ENCODE measurements at regions not wholly inside any gene's neighbourhood (a gene's known extent, or its start where the extent isn't known, plus 50 kb on each side); places are given as distances from the start of the nearest gene placed in this dataset.
"Not testable (repeated sequence)": the region's sequence is repeated elsewhere in the genome, so short reads cannot be mapped to it uniquely, and the experiment has no call there.

DNA sequence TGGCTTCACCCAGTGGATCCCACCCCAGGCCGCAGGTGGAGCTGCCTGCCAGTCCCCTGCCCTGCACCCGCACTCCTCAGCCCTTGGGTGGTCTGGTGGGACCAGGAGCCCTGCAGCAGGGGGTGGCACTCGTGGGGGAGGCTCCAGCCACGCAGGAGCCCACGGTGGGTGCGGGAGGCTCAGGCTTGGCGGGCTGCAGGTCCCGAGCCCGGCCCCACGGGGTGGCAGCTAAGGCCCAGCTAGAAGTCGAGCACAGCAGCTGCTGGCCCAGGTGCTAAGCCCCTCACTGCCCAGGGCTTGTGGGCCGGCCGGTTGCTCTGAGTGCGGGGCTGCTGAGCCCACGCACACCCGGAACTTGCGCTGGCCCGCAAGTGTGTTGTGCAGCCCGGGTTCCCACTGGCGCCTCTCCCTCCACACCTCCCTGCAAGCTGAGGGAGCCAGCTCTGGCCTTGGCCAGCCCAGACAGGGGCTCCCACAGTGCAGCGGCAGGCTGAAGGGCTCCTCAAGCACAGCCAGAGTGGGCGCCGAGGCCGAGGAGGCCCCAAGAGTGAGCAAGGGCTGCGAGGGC lies 222.6 kb upstream of the LUZP2 start:
- TF ChIP-seq, protein P1, sequence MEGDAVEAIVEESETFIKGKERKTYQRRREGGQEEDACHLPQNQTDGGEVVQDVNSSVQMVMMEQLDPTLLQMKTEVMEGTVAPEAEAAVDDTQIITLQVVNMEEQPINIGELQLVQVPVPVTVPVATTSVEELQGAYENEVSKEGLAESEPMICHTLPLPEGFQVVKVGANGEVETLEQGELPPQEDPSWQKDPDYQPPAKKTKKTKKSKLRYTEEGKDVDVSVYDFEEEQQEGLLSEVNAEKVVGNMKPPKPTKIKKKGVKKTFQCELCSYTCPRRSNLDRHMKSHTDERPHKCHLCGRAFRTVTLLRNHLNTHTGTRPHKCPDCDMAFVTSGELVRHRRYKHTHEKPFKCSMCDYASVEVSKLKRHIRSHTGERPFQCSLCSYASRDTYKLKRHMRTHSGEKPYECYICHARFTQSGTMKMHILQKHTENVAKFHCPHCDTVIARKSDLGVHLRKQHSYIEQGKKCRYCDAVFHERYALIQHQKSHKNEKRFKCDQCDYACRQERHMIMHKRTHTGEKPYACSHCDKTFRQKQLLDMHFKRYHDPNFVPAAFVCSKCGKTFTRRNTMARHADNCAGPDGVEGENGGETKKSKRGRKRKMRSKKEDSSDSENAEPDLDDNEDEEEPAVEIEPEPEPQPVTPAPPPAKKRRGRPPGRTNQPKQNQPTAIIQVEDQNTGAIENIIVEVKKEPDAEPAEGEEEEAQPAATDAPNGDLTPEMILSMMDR (conservative IDR thresholded peaks at IDR 0.05; ENCODE audit: low read depth, low read length) = not testable (repeated sequence)
- TF ChIP-seq EZH2 (IDR thresholded peaks at IDR 0.05; ENCODE audit: borderline replicate concordance, low read depth, low read length, poor library complexity, severe bottlenecking) = not testable (repeated sequence)
